ENCODE measurements at regions not wholly inside any gene's neighbourhood (a gene's known extent, or its start where the extent isn't known, plus 50 kb on each side); places are given as distances from the start of the nearest gene placed in this dataset.
"Not testable (repeated sequence)": the region's sequence is repeated elsewhere in the genome, so short reads cannot be mapped to it uniquely, and the experiment has no call there.

- intact Hi-C loops (cut with DNase I): no loop called here
- ATAC-seq (no peak), DNase-seq (no peak)
Observed at GRCh38 chr19:28063702-28064101, 1149.2 kb downstream of the UQCRFS1 start.

DNA sequence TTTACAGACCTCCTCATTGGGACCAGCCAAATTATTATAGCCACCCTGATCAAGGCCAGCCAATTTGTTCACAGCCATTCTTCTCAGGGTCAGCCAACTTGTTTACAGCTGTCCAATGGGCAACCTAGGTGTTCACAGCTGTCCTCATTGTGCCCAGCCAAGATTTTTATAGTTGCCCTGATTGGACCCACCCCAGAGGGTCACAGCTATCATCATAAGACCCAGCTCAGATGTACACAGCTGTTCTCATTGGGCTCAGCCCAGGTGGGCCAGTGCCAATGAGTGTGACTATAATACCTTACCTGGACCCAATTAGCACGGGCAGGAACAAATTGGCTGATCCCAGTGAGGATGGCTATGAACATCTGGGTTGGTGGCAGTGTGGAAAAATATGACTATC lies 1151.8 kb downstream of the UQCRFS1 start:
- ATAC-seq: no peak
- intact Hi-C loops (cut with DNase I): no loop called here
- DNase-seq: no peak

GRCh38 chr19:28057026-28057425 lies 1155.9 kb downstream of the UQCRFS1 start:
- intact Hi-C loops (cut with DNase I); DNase-seq; ATAC-seq: not testable (repeated sequence)

DNA sequence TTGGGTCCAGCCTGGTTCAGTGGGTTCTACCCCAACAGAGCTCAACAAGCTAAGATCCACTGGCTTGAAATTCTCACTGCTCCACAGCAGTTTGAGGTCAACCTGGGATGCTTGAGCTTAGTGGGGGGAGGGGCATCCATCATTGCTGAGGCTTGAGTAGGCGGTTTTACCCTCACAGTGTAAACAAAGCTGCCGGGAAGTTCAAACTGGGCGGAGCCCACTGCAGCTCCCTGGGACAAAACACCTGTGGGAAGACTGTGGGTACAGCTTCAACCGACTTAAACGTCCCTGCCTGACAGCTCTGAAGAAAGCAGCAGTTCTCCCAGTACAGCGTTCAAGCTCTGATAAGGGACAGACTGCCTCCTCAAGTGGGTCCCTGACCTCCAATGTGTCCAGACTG lies 1161.9 kb downstream of the UQCRFS1 start:
- ATAC-seq (no peak), DNase-seq (no peak)
- intact Hi-C loops (cut with DNase I): no loop called here

DNA sequence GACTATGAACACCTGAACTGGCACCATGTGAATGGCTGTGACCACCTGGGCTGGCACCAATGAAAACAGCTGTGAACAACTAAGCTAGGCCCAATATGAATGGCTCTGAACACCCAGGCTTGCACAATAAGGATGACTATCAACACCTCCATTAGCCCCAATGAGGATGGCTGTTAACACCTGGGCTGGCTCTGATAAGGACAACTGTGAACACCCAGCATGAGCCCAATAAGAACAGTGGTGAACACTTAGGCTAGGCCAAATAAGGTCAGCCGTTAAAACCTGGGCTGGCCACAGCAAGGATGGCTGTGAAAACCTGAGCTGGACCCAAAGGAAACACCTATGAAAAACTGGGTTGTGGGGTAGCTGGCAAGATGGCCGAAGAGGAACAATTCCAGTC lies 1163.1 kb downstream of the UQCRFS1 start:
- intact Hi-C loops (cut with DNase I): no loop called here
- DNase-seq: no peak
- no peak for ATAC-seq

- no peak for DNase-seq
- no peak for ATAC-seq
- intact Hi-C loops (cut with DNase I): no loop called here
Observed at GRCh38 chr19:28046932-28047331, 1166.0 kb downstream of the UQCRFS1 start.

- ATAC-seq (no peak), DNase-seq (no peak)
- intact Hi-C loops (cut with DNase I): no loop called here
Observed at GRCh38 chr19:28045621-28046020, 1167.3 kb downstream of the UQCRFS1 start.

DNA sequence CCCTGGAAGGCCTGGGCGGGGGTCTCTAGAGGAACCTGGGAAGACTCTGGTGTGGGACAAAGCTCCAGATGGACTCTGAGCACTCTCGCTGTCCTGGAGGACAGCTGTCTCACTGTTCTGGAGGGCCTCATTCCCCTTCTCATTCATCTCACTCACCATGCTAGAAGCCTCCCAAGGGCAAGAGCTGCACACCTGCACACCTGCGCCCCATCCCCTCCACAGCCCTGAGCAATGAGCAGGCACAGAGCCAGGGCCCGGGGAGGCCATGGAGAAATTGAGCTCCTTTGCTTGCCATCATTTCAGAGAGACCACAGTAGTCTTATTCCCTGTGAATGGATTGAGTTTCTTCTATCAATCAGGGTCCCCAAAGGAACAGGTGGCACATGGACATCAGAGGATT lies 1168.5 kb downstream of the UQCRFS1 start:
- no peak for DNase-seq
- intact Hi-C loops (cut with DNase I): no loop called here
- no peak for ATAC-seq

DNA sequence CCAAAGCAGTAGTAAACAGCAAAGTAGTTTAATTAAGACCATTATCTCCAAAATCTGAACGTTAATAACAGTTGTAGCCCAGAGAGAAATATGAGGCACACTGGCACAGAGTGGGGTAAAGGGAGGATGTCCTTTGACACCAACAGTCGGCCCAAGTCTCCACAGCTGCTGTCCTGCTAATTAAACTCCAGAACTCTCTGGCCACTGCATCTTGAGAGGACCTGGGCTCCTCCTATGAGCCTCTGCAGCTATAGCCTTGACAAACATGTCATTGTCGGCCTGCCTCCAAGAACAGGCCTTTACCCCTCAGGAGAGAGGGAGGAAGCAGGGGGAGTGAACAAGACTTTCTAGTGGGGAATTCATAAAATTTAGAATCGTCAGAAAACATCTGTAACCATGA lies 1170.4 kb downstream of the UQCRFS1 start:
- DNase-seq: no peak
- intact Hi-C loops (cut with DNase I): no loop called here
- ATAC-seq: no peak

- peak; percentile 74 to 76 for ATAC-seq
- DNase-seq: no peak
- intact Hi-C loops (cut with DNase I): no loop called here
Observed at GRCh38 chr19:28039677-28040381, 1173.1 kb downstream of the UQCRFS1 start.

DNA sequence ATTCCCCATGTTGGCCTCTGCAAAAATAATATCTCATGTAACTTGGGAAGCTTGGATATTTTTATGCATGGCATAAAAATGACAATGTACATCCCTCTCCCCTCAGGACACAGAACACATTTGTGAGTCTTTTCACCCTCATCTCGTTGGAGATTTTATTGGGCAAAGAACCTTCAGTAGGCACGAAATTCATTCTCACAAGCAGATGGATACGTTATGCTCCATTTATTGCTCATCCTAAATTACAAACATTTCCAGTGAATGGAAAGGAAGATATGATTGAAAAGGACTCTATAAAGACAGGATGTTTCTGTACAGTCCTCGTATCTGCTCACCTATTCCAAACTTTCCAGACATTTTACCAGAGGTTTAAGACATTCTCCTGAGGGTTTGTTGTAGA lies 1175.8 kb downstream of the UQCRFS1 start:
- intact Hi-C loops (cut with DNase I): no loop called here
- ATAC-seq (no peak), DNase-seq (no peak)

DNA sequence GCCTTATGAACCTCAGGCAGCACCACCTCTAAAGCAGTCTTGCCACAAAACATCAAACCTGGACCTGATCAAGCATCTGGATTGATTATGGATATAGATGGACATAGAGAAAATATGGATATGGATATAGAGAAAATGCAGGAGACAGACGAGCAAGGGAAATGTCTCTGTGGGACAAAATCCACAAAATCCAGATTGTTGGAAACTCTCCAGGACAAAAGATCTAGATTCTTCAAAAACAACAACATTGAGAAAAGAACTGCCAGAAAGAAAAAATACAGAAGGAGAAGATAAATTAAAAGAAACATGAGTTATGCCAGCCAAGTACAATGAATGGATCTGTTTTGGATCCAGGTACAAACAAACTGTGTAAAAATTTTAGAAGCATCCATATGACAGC lies 1176.5 kb downstream of the UQCRFS1 start:
- ATAC-seq: no peak
- DNase-seq: no peak
- intact Hi-C loops (cut with DNase I): no loop called here

GRCh38 chr19:28034936-28035335 lies 1178.0 kb downstream of the UQCRFS1 start:
- intact Hi-C loops (cut with DNase I): no loop called here
- no peak for DNase-seq
- no peak for ATAC-seq

DNA sequence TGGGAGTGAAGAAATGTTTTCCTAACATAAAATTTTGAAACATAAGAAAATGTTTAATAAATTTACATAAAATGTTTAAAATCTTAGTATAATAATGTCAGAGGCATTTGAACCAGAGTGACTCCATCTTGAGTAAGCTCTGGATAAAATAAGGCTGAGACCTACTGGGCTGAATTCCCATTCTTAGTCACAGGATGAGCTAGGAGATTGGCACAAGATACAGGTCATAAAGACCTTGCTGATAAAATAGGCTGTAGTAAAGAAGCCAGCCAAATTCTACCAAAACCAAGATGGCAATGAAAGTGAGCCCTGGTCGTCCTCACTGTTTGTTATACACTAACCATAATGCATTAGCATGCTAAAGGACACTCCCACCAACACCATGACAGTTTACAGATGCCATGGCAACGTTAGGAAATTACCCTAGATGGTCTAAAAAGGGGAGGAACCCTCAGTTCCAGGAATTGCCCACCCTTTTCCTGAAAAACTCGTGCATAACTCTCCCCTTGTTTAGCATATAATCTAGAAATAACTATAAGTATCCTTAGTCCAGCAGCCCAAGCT lies 1184.0 kb downstream of the UQCRFS1 start:
- ATAC-seq (no peak), DNase-seq (no peak)
- intact Hi-C loops (cut with DNase I): no loop called here

DNA sequence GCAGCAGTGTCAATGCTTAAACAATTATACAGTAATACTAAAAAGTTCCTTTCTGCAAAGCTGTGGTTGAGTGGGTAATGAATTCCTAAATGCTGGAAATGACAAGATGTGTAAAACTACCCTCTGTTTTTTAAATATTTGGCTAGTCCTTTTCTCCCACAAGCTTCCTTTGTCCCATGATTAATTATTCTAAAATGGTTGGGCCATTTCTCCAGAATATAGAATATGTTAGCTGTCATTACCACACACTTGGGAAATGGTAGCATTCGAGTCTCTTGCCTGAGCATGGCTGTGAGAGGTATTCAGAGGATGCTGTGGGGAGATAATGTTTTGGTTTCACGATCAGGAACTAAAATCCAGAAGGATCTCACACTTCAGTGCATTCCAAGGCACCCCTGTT lies 1185.8 kb downstream of the UQCRFS1 start:
- ATAC-seq: no peak
- DNase-seq: no peak
- intact Hi-C loops (cut with DNase I): no loop called here

DNA sequence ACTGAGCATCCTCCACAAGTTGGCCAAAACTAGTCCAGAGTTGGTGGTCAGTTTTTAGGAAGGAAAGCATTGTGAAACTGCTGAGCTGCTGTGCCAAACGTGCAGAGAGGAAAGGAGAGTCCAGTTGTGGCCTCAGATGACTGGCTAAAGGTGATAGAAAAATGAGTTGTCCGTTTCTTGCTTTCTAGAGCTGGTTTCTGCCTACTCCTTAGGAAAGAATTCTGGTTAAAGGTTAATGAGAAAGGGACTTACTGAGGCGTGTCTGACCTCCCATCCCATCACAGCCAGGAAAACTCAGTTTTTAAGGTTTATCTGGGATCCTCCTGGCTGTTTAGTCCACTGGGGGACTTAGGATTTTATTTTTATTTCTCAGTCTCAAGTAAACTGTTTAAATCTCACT lies 1186.3 kb downstream of the UQCRFS1 start:
- DNase-seq (no peak), ATAC-seq (no peak)
- intact Hi-C loops (cut with DNase I): no loop called here

GRCh38 chr19:28024920-28025319 lies 1188.0 kb downstream of the UQCRFS1 start:
- no peak for DNase-seq
- intact Hi-C loops (cut with DNase I): no loop called here
- no peak for ATAC-seq

DNA sequence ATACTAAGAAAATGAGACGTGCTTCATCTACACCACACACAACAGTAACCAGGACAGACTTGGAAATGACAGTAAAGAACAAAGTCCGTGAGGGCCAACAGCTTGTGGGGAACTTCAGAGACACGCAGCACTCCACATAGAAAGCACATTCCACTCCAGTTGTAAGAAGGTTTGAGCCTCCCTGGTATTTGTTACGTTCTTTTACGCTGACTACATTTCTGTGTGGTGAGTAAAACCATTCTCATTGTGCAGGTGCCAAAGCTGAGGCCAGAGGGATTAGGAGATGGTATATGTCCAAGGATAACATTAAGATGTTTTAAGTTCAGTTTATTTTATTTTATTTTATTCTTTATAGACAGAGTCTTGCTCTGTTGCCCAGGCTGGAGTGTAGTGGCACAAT lies 1189.9 kb downstream of the UQCRFS1 start:
- DNase-seq (no peak), ATAC-seq (peak in 1 of 2 donors; percentile 90)
- intact Hi-C loops (cut with DNase I): no loop called here

GRCh38 chr19:28022506-28022905 lies 1190.4 kb downstream of the UQCRFS1 start:
- ATAC-seq (no peak), DNase-seq (no peak)
- intact Hi-C loops (cut with DNase I): no loop called here

GRCh38 chr19:28021259-28022185 lies 1191.4 kb downstream of the UQCRFS1 start:
- intact Hi-C loops (cut with DNase I): no loop called here
- ATAC-seq: no peak

More at GRCh38 chr19:28021259-28022185, 1191.4 kb downstream of the UQCRFS1 start:
- no peak for DNase-seq
